Ovary (tissue), 7 donors: ENCODE measurements at regions not wholly inside any gene's neighbourhood (a gene's known extent, or its start where the extent isn't known, plus 50 kb on each side); places are given as distances from the start of the nearest gene placed in this dataset.

Experiments used
- DNase-seq, 5 donors: peaks; one replicate each; pipeline ENCODE4 v3.0.0-alpha.2; 2019 to 2020
- H3K27ac ChIP-seq, 2 donors: fragments of 200-600 bp; one replicate each; pipeline versions ENCODE4 v1.5.1 to v1.8.0; 2019 to 2022
- H3K27me3 ChIP-seq: fragments of 200-600 bp; one replicate; pipeline ENCODE4 v1.8.0; 2022
- H3K36me3 ChIP-seq: fragments of 200-600 bp; sonication (generic); one replicate; pipeline ENCODE4 v1.5.1; 2019
- H3K4me1 ChIP-seq: one replicate; pipeline ENCODE4 v1.8.1; 2013; ENCODE audit warnings: mild to moderate bottlenecking, moderate library complexity; ENCODE audit not compliant: insufficient read depth
- H3K4me3 ChIP-seq: fragments of 200-600 bp; sonication (generic); one replicate; pipeline ENCODE4 v1.5.1; 2017
- H3K9me3 ChIP-seq, 2 donors: fragments of 200-600 bp in 1 of 2; sonication (generic) in 1 of 2; one replicate each; pipeline versions ENCODE4 v1.5.1 to v1.8.1; 2013 to 2019; ENCODE audit warnings: mild to moderate bottlenecking in 1 of 2, moderate library complexity in 1 of 2
- EP300 ChIP-seq: sonication (generic); formaldehyde crosslinking; IDR thresholded peaks from one replicate; pipeline ENCODE4 v1.6.1; 2017; ENCODE audit warnings: antibody characterized with exemption
- POLR2A ChIP-seq: fragments of 450-650 bp; IDR thresholded peaks from one replicate; pipeline ENCODE4 v1.6.1; 2017; ENCODE audit warnings: antibody characterized with exemption, mild to moderate bottlenecking, moderate library complexity
- WGBS, 3 donors: extraction: QIAGEN DNeasy Blood & Tissue Kit in 1 of 3; methylation state at CpG; one replicate each; pipeline versions ENCODE4 v1.1.5 to v1.1.7; 2013 to 2017; 5-methylcytosine and 5-hydroxymethylcytosine counted together
- intact Hi-C, 4 donors: fragments of 100-400 bp; cut with DNase I; formaldehyde crosslinking; loops; one replicate each; pipeline versions ENCODE4 v1.11.0 to v1.15.1; 2022 to 2023
- TF ChIP-seq, protein P1 (sequence below), 3 donors: fragments of 450-650 bp in 2 of 3; fragments of 200-600 bp in 1 of 3; IDR thresholded peaks; one replicate each; pipeline versions ENCODE4 v1.5.1 to v1.8.0; 2016 to 2022; ENCODE audit warnings: antibody characterized with exemption in 3 of 3, mild to moderate bottlenecking in 1 of 3
- donor health status: DM: no; HTN: no; CAD: no; lungs with moderate emphysema.
- donor health status: DM: no; HTN: no; CAD: no.
- donor health status: Bipolar disorder and iron deficiency.
- donor health status: DM: no; HTN: no; CAD: no.
- donor health status: DM: yes; HTN: yes; CAD: no.

DNA sequence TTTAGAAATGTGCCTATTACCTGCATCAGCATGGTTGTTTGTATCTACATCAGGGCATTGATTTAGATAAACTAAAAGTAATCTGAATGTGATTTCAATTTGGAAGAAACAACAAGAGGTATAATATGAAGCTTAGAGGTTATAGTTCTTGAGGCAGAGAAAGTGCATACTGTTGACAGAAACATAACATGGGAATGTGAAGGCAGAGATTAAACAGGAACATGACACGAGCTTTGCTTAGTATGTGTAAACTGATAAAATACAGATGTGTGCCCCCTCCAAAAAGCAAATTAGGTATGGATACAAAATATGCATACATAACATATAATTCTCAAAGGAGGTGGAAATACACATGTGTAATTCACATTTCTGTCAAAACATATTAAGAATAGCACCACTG is 1180.2 kb upstream of the ADGRL3 start:
- H3K4me3 ChIP-seq, result no peak overlapping the region
- no peak for DNase-seq
- H3K27me3 ChIP-seq, result no peaks in the 10 kb centered on the region
- no peaks in the 10 kb centered on the region for H3K9me3 ChIP-seq
- intact Hi-C loops, result no loop called here
- no peak for TF ChIP-seq POLR2A
- no peak for TF ChIP-seq EP300
- TF ChIP-seq, protein P1, sequence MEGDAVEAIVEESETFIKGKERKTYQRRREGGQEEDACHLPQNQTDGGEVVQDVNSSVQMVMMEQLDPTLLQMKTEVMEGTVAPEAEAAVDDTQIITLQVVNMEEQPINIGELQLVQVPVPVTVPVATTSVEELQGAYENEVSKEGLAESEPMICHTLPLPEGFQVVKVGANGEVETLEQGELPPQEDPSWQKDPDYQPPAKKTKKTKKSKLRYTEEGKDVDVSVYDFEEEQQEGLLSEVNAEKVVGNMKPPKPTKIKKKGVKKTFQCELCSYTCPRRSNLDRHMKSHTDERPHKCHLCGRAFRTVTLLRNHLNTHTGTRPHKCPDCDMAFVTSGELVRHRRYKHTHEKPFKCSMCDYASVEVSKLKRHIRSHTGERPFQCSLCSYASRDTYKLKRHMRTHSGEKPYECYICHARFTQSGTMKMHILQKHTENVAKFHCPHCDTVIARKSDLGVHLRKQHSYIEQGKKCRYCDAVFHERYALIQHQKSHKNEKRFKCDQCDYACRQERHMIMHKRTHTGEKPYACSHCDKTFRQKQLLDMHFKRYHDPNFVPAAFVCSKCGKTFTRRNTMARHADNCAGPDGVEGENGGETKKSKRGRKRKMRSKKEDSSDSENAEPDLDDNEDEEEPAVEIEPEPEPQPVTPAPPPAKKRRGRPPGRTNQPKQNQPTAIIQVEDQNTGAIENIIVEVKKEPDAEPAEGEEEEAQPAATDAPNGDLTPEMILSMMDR (IDR thresholded peaks at IDR 0.05), result no peak
- no peak overlapping the region for H3K27ac ChIP-seq
- no peaks in the 10 kb centered on the region for H3K36me3 ChIP-seq
- H3K4me1 ChIP-seq, result no peaks in the 10 kb centered on the region
- WGBS, 3 donors, result 14 to 23% (median 18%) methylated on average over 1 of the region's 1 CpG

GRCh38 chr4:60020389-60020788 is 1179.7 kb upstream of the ADGRL3 start:
- Histone ChIP-seq H3K4me1 (no peaks in the 10 kb centered on the region), H3K36me3 (no peaks in the 10 kb centered on the region), H3K4me3 (no peak overlapping the region), H3K27me3 (no peaks in the 10 kb centered on the region), H3K27ac (no peak overlapping the region), H3K9me3 (no peaks in the 10 kb centered on the region)
- WGBS, 3 donors, result 38 to 68% (median 52%) methylated on average over 4 of the region's 4 CpGs
- TF ChIP-seq EP300 (no peak), POLR2A (no peak)
- TF ChIP-seq, protein P1 (IDR thresholded peaks at IDR 0.05), result no peak
- DNase-seq, result no peak
- intact Hi-C loops, result no loop called here

DNA sequence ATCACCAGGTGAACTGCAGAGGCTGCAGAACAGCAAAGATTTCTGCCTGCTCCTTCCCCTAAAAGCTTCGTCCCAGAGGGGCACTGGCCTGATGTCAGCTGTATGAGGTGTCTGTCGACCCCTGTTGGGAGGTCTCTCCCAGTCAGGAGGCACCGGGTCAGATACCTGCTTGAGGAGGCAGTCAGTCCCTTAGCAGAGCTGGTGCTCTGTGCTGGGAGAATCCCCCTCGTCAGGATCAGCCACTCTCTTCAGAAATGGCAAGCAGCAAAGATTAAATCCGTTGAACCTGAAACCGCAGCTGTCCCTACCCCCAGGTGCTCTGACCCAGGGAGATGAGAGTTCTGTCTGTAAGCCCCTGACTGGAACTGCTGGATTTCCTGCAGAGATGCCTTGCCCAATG is 1166.3 kb upstream of the ADGRL3 start:
- intact Hi-C loops, result no loop called here
- Histone ChIP-seq H3K4me1 (no peaks in the 10 kb centered on the region), H3K9me3 (no peaks in the 10 kb centered on the region), H3K36me3 (no peaks in the 10 kb centered on the region), H3K27ac (no peak overlapping the region), H3K27me3 (no peaks in the 10 kb centered on the region), H3K4me3 (no peak overlapping the region)
- DNase-seq, result no peak
- TF ChIP-seq EP300, result no peak
- TF ChIP-seq, protein P1 (IDR thresholded peaks at IDR 0.05), result no peak
- TF ChIP-seq POLR2A, result no peak
- WGBS, 3 donors, result 63 to 76% (median 69%) methylated on average over 6 of the region's 6 CpGs

- TF ChIP-seq, protein P1 (IDR thresholded peaks at IDR 0.05), result no peak
- no peak for TF ChIP-seq EP300
- TF ChIP-seq POLR2A, result no peak
- Histone ChIP-seq H3K27me3 (no peaks in the 10 kb centered on the region), H3K4me3 (no peak overlapping the region), H3K27ac (no peak overlapping the region), H3K4me1 (no peaks in the 10 kb centered on the region), H3K36me3 (no peaks in the 10 kb centered on the region), H3K9me3 (no peaks in the 10 kb centered on the region)
- no peak for DNase-seq
- intact Hi-C loops, result no loop called here
- WGBS, 3 donors, result 43 to 53% (median 51%) methylated on average over 6 of the region's 6 CpGs
These were observed 1165.8 kb upstream of the ADGRL3 start for GRCh38 chr4:60034361-60034760.

- WGBS, 3 donors, result 49 to 65% (median 56%) methylated on average over 2 of the region's 2 CpGs
- Histone ChIP-seq H3K36me3 (no peaks in the 10 kb centered on the region), H3K9me3 (no peaks in the 10 kb centered on the region), H3K27ac (no peak overlapping the region), H3K4me1 (no peaks in the 10 kb centered on the region), H3K27me3 (no peaks in the 10 kb centered on the region), H3K4me3 (no peak overlapping the region)
- no peak for DNase-seq
- TF ChIP-seq POLR2A (no peak), EP300 (no peak)
- TF ChIP-seq, protein P1 (IDR thresholded peaks at IDR 0.05), result no peak
- intact Hi-C loops, result no loop called here
These were observed 1160.2 kb upstream of the ADGRL3 start for GRCh38 chr4:60039908-60040307.
